Renal cortex interstitium (tissue), 11 donors: ENCODE measurements at regions not wholly inside any gene's neighbourhood (a gene's known extent, or its start where the extent isn't known, plus 50 kb on each side); places are given as distances from the start of the nearest gene placed in this dataset.
"Not testable (repeated sequence)": the region's sequence is repeated elsewhere in the genome, so short reads cannot be mapped to it uniquely, and the experiment has no call there.

Source experiments
- DNase-seq, 11 donors: peaks; one replicate each; pipeline ENCODE4 v3.0.0-alpha.2; 2013; ENCODE audit warnings: low read depth in 9 of 11, low spot score in 4 of 11; ENCODE audit errors: extremely low read depth in 1 of 11

DNA sequence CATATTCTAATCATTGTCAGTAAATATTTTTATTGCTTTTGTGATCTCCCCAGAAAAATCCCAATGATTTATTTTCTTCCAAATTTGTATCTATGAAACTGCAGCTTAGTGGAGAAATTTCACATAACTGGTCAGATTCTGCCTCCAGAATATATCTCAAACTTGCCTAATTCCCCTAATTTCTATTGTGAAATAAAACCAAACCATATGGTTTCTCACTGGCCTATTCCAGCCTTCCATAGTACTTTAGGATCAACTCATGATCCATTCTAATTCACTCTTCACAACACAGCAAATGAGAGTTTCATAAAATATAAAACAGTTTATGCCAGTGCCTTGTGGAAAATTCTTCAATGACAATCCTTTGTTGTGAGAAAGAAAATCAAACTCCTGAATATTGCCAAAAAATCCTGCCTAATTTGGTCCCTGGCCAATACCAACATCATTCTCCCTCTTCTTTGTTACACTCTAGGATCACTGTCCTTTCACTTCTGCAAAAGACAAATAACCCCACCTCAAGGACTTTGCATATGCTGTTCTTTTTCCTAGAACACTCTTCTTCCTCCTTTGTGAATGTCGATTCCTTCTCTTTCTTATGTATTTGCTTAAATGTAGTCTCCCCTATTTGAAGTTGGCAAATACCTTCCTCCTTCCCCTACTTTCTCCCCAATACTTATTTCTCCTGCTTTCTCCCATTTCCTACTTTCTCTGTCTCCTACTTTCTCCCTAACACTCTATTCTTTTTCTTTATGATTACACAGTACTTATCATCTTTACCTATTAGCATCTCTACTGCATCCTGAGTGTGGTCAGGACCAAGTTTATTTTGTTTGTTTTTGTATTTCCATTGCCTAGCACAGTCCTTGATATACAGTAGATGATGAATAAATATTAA is 587.5 kb downstream of the RFPL4B start:
- no peak for DNase-seq

DNA sequence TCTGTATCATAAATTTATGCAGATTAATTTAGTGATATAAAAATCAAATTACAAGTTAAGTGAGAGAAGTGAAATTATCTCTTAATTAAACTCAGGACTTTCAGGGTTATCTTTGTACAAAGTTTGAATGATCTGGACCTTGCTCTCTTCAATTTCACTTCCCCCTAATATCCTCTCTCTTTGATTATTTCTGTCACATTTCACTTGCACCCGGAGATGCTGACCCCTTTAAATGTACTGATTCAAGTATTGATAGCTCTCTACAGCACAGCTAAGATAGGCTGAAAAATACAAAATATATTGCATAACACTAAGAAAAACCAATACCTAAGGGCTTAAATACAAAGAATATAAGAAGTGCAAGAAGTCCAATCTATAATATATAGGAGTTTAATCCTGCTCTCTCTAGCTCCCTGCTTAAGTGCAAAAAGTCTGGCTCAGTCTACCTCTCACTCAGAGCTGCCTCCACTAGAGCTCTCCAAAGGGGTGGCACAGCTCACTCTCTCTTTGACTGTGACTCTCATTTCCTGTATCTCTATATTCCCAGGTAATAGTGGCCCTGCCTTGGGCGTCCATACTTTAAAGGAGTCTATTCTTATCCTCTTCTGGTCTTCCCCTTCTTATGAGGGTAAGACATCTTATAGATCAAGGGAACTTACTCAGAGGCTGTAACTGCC is 588.4 kb downstream of the RFPL4B start:
- DNase-seq = no peak

DNA sequence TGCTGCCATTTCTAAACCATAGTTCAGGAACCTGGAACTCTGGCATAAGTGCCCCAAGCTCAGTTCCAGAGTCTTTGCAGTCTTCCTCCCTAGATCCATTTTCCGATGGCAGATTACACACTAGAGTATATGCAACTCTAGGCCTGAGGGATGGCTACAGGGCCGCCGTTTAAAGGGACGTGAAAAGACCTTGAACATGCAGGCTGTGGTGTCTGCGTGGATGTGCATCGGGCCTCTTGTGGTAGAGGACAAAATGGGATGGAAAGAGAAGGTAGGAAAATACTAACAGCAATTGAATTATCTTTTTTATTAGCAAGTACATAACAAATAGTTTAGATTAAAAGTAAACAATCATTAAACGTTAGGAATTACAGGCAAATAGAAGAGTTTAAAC is 588.9 kb downstream of the RFPL4B start:
- DNase-seq = no peak

DNA sequence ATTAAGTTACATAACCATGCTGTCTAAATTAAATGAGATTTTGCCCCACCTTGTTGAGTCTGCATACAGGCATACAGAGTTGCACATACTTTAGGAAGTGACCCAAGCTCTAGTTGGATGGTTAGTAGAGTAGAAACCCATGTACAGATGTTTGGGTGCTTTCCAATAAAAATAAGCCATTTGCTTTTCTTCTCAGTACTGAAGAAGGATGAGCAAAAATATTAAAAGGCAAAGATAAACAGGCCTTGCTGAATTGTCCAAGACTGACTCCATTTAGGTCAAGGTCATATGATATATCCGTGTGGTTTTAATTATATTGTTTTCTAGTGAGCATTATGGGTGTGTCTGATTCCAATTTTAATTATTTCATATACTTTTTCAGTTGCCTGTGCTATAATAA is 589.4 kb downstream of the RFPL4B start:
- no peak for DNase-seq

DNA sequence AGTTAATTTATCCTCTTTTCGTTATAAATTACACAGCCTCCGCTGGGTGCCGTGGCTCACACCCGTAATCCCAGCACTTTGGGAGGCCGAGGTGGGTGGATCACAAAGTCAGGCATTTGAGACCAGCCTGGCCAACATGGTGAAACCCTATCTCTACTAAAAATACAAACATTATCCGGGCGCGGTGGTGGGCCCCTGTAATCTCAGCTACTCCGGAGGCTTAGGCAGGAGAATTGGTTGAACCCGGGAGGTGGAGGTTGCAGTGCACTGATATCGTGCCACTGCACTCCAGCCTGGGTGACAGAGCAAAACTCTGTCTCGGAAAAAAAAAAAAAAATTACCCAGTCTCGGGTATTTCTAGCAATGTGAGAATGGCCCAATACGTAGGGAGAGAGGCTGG is 590.6 kb downstream of the RFPL4B start:
- DNase-seq = not testable (repeated sequence)

DNA sequence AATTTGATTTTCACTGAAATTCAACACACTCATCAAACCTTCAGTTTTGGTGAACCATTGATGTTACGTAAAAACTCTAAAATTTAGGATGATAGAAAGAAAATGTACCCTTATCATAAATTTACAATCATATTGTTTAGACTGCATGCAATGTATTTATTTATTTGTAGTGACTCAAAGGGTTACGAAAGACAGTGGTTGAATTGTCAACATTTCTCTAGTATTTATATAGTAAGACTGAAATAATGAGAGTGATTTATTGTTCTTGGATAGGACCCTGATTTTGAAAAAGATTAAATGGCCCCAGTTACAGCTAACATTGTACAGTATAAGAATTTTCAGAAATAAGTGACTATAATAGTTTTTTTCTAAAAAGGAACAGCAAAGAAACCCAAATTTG is 591.5 kb downstream of the RFPL4B start:
- DNase-seq = no peak

DNA sequence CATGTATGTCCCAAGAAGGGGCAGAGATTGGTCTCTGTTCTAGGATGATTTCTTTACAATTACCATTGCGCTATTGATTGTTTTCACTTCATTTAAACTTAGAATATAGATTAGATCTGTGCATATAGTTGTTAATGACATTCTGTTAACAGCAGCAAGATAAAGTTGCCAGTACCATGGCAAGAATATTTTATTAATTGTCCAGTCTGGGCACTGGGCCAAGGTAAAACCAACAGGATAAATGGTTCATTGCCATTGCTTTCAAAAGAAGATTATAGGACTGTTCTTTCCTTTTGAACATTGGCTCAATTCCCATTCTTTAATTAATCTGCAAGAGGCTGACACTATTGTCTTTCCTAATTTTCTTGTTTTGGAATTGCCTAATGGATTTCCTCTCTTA is 592.4 kb downstream of the RFPL4B start:
- DNase-seq = no peak

DNA sequence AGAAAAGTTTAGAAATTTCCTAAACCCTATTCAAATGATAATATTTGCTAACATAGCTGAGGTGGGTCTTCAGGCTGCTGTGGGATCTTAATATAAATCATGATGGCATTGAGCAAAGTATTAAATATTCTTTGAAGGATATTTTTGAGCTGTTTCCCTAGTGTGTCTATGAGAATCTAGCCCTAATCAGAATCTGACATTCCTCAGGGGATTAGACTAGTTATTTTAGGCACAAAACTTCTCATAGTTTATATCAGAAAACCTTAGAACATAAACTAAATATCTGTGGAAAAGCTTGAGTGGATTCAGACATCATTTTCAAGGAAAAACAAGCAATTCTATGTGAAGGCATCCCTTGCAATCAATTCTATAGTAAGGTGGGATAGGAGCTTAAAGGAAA is 594.5 kb downstream of the RFPL4B start:
- DNase-seq = no peak

DNA sequence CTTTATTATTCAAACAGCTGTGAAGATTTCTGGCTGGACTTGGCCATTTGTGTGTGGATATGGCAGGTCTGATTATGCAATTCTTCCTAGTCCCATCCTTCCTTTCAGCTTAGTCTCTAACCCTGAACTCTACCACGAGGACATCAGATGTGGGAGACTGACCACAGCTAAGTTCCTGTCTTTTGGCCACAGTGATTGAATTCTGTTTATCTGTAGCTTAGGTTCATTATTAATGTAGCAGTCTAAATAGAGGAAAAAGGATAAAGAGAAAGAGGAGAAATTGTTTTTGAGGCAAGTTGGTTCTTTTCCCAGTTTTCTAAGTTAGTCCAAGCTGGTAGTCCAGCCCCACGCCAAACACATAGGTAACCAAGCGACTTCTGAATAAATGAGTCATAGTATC is 598.9 kb downstream of the RFPL4B start:
- no peak for DNase-seq

DNA sequence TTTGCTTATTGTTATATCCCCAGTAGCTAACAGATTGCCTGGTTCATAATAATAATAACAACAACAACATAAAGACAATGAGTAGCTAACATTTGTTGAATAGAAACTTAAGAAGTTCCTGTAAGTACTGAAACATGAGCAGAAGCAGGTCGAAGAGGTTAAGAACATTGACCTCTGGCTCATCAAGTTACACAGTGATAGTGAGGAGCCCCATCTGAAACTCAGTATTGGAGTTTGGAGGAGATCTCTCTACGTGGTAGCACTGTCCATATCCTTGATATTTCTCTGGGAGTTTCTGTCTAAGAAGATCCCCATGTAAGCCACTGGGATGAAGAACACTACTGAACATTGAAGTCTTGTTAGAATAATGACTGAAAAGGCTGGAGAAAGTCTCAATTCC is 600.4 kb downstream of the RFPL4B start:
- no peak for DNase-seq

DNA sequence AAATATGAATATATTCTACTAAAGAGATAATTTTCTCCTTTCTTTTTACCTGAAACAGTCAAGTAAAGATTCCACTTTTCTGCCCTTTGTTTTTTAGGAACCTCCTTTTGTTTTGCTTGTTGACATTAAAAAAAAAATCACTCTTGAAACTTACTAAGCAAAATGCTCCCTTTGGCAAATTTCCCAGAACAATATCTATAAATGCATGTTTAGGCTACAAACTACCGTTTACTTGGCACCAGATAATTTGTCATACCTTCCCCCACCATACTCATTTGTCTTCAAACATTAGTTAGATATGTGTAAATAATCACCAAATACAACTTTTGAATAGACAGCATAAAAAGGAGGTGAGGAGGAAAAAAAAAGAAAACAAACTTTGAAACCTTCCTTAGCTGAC is 604.7 kb downstream of the RFPL4B start:
- DNase-seq = peak in 1 of 11 donors; percentile 11

DNA sequence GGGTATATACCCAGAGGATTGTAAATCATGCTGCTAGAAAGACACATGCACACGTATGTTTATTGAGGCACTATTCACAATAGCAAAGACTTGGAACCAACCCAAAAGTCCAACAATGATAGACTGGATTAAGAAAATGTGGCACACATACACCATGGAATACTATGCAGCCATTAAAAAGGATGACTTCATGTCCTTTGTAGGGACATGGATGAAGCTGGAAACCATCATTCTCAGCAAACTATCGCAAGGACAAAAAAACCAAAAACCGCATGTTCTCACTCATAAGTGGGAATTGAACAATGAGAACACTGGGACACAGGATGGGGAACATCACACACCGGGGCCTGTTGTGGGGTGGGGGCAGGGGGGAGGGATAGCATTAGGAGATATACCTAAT is 608.6 kb downstream of the RFPL4B start:
- not testable (repeated sequence) for DNase-seq

DNA sequence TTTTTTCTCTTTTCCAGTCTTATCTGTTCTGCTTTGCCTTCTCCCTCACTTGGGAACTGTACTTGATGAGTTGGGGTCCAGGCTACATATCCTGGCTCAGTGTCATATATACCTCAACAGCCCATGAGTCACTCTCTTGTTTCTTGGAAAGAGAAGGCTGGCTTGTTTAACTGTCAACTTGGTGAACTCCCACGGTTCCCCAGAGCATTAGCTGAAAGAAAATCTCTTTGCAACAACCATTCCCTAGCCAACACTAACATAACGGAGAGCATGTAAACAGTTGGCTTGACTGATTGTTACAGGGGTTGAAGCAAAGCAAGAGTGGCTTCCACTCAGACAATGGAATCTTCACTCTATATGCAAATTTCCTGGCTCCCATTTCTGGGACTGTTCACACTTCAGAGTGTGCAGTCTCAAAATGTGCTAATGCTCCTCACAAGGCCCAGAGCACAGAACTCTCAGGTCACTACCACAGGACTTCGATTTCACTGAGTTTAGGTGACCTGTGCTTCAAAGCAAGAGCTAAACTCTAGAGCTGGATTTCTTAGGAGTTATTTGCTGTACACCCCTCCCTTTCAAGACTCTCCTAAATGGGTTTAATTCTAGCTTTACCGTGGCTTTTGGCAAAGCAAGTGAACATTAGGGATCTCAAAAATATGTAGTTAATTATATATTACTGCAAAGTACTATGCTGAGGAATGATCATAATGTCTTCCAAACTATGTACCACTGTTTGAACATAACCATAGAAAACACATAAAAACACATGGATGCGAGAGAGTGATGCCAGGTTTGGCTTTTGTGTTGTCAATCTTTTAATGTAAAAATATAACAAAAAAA is 609.8 kb downstream of the RFPL4B start:
- DNase-seq = peak; percentile 77 to 93 (median 87)

DNA sequence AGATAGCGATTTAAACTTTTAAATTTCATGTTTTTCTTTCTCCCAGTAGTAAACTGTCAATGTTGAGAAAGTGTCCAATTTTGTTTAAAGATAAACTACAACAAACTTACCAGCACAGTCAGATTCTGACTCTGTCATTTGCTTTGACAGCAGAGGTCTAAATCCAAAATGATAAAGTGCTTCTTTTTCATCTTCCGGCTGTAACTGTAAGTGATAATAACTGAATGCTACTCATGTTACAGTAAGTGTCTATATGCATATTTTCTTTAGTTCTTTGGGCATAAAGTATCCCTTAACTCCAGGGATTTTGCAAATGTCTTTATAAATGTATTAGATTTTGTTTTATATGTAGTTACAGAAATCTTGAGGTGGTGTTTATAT is 610.4 kb downstream of the RFPL4B start:
- no peak for DNase-seq

DNA sequence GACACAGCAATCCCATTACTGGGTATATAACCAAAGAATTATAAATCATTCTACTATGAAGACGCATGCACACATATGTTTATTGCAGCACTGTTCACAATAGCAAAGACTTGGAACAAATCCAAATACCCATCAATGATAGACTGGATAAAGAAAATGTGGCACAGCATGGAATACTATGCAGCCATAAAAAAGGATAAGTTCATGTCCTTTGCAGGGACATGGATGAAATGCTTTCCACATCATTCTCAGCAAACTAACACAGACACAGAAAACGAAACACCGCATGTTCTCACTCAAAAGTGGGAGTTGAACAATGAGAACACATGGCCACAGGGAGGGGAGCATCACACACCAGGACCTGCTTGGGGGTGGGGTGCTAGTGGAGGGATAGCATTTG is 613.0 kb downstream of the RFPL4B start:
- not testable (repeated sequence) for DNase-seq

DNA sequence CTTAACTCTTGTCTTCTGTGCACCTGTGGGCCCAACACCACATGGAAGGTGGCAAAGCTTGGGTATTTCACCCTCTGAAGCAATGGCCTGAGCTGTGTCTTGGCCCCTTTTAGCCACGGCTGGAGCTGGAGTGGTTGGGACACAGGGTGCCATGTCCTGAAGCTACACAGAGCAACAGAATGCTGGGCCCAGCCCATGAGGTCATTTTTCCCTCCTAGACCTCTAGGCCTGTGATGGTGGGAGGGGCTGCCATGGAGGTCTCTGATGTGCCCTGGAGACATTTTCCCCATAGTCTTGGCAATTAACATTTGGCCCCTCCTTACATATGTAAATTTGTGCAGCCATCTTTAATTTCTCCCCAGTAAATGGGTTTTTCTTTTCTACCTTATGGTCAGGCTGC is 620.8 kb downstream of the RFPL4B start:
- no peak for DNase-seq

DNA sequence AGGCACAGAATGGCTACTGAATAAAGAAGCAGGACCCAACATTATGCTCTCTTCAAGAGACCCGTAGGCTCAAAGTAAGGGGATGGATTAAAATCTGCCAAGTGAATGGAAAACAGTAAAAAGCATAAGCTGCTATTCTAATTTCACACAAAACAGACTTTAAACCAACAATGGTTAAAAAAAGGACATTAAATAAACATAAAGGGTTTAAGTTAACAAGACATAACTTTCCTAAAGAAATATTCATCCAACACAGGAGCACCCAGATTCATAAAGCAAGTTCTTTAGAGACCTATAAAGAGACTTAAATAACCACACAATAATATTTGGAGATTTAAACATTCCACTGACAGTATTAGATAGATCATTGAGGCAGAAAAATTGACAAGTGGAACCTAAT is 624.5 kb downstream of the RFPL4B start:
- DNase-seq = no peak

DNA sequence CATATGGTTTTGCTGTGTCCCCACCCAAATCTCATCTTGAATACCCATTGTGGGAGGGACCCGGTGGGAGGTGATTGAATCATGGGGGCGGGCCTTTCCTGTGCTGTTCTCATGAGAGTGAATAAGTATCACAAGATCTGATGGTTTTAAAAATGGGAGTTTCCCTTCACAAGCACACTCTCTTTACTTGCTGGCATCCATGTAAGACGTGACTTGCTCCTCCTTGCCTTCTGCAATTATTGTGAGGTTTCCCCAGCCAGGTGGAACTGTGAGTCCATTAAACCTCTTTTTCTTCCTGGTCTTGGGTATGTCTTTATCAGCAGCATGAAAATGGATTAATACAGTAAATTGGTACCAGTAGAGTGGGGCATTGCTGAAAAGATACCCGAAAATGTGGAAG is 627.8 kb downstream of the RFPL4B start:
- DNase-seq = not testable (repeated sequence)

DNA sequence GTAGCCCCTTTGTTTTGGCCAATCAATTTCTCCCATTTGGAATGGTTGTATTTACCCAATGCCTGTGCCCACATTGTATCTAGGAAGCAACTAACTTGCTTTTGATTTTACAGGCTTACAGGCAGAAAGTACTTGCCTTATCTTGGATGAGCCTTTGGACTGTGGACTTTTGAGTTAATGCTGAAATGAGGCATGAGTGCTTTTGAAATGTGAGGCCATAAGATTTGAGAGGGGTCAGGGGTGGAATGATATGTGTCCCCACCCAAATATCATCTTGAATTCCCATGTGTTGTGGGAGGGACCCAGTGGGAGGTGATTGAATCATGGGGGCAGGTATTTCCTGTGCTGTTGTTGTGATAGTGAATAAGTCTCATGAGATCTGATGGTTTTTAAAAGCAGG is 629.4 kb downstream of the RFPL4B start:
- not testable (repeated sequence) for DNase-seq

DNA sequence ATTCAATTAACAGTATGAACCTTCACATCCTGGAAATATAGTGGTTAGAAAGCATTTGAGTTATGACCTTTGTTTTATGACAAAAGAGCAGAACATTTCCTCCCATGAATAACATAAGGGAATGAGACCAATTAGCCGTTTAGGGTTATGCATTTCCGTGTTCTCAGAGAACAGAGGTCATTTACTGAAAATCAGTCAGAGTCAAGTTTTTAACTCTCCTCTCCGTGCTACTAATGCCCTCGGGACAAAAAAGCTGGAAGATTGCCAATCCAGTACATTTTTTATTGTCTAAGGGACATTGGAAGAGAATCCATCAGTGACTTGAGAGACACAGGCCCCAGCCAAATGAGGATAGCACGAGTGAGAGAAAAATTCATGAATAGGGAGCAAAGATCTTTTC is 632.7 kb downstream of the RFPL4B start:
- peak in 6 of 11 donors; percentile 29 to 54 (median 42) for DNase-seq
